ENCODE measurements at regions not wholly inside any gene's neighbourhood (a gene's known extent, or its start where the extent isn't known, plus 50 kb on each side); places are given as distances from the start of the nearest gene placed in this dataset.

GRCh38 chr5:18881615-18882014 lies 1106.4 kb downstream of the CDH18 start:
- H3K4me2 ChIP-seq (ENCODE audit: low read depth, low read length) = no peak overlapping the region
- 86% methylated on average over 1 of the region's 1 CpG for WGBS (ENCODE audit: low lambda C conversion rate)
- intact Hi-C loops (cut with micrococcal nuclease; ENCODE audit: unreplicated experiment) = no loop called here
- no peaks in the 10 kb centered on the region for H3K27me3 ChIP-seq (ENCODE audit: control insufficient read depth in 1 of 2, insufficient read depth in 2 of 2, low read length in 2 of 2)
- ATAC-seq (no peak), DNase-seq (ENCODE audit: low spot score) (no peak), FAIRE-seq (no peak)
- H3K4me1 ChIP-seq (ENCODE audit: insufficient read depth, low read length) = no peaks in the 10 kb centered on the region
- no peak overlapping the region for H3K4me3 ChIP-seq (replicated peaks in 1 of 3; ENCODE audit: insufficient read depth in 1 of 3, low read depth in 2 of 3, low read length in 3 of 3)
- no peaks in the 10 kb centered on the region for H3K79me2 ChIP-seq (ENCODE audit: insufficient read depth, low read length)
- H4K20me1 ChIP-seq (ENCODE audit: insufficient read depth, low read length) = no peaks in the 10 kb centered on the region
- ChIA-PET CTCF (ENCODE audit: low intra/inter-chr PET ratio, low total read pairs) (no interaction called here), POLR2A (no interaction called here)
- TF ChIP-seq SMAD9 (CRISPR knock-in tag; IDR thresholded peaks at IDR 0.05) (no peak), SOX5 (CRISPR knock-in tag; IDR thresholded peaks at IDR 0.05; ENCODE audit: borderline replicate concordance) (no peak), MED8 (CRISPR knock-in tag; IDR thresholded peaks at IDR 0.05; ENCODE audit: insufficient replicate concordance) (no peak), NFYC (CRISPR knock-in tag; IDR thresholded peaks at IDR 0.05) (no peak), ZNF563 (CRISPR knock-in tag; IDR thresholded peaks at IDR 0.05) (no peak), ZNF766 (CRISPR knock-in tag; IDR thresholded peaks at IDR 0.05; ENCODE audit: borderline replicate concordance) (no peak), MNT (IDR thresholded peaks at IDR 0.05) (no peak), BRD4 (CRISPR knock-in tag; IDR thresholded peaks at IDR 0.05) (no peak), KAT2B (IDR thresholded peaks at IDR 0.05; ENCODE audit: borderline replicate concordance, low read depth, low read length) (no peak), ZNF746 (CRISPR knock-in tag; IDR thresholded peaks at IDR 0.05) (no peak), GABPA (IDR thresholded peaks at IDR 0.05; ENCODE audit: low read depth, low read length) (no peak), GABPA (CRISPR knock-in tag; IDR thresholded peaks at IDR 0.05; ENCODE audit: low read depth) (no peak), RXRB (CRISPR knock-in tag; IDR thresholded peaks at IDR 0.05; ENCODE audit: borderline replicate concordance) (no peak), ZNF235 (CRISPR knock-in tag; IDR thresholded peaks at IDR 0.05; ENCODE audit: borderline replicate concordance) (no peak), CBX2 (IDR thresholded peaks at IDR 0.05; ENCODE audit: low read depth, low read length) (no peak), CBX2 (CRISPR knock-in tag; IDR thresholded peaks at IDR 0.05; ENCODE audit: low read depth) (no peak), ZNF576 (CRISPR knock-in tag; IDR thresholded peaks at IDR 0.05) (no peak), ZSCAN5A (CRISPR knock-in tag; IDR thresholded peaks at IDR 0.05; ENCODE audit: borderline replicate concordance) (no peak)
- no peaks in the 10 kb centered on the region for H3K36me3 ChIP-seq (replicated peaks in 1 of 2; ENCODE audit: control insufficient read depth in 1 of 2, insufficient read depth in 2 of 2, low read length in 2 of 2)
- H2AFZ ChIP-seq (ENCODE audit: low read length) = no peak overlapping the region
- H3K27ac ChIP-seq (ENCODE audit: extremely low read length, insufficient read depth, low read length) = no peak overlapping the region
- no TSS peak for BruUV-seq (replicated peaks)
- in situ Hi-C loops (cut with HindIII; ENCODE audit: extremely low pct_ligation_motif_present, low pct_unique_long_range_greater_than_20kb) = no loop called here
- H3K9ac ChIP-seq (ENCODE audit: insufficient read depth, low read depth, low read length) = no peak overlapping the region
- H3K9me3 ChIP-seq (ENCODE audit: low read length) = peaks cover 70% of the 10 kb centered on the region

Measured in HepG2 (cell line).